T-helper 1 cell treated with Interleukin-12 subunit alpha and Interleukin-12 subunit beta and Interleukin-4 antibody, amounts not matched to agents 30 ng/mL and 1 ng/mL, for 36 hours (primary cell): ENCODE measurements at regions not wholly inside any gene's neighbourhood (a gene's known extent, or its start where the extent isn't known, plus 50 kb on each side); places are given as distances from the start of the nearest gene placed in this dataset.

ENCODE experiments used
- intact Hi-C: fragments of 100-400 bp; cut with micrococcal nuclease; formaldehyde crosslinking; loops from one replicate; pipeline ENCODE4 v1.15.1; 2024

GRCh38 chr6:134470457-134470975, 152.6 kb upstream of the SGK1 start:
- intact Hi-C loops: no loop called here

DNA sequence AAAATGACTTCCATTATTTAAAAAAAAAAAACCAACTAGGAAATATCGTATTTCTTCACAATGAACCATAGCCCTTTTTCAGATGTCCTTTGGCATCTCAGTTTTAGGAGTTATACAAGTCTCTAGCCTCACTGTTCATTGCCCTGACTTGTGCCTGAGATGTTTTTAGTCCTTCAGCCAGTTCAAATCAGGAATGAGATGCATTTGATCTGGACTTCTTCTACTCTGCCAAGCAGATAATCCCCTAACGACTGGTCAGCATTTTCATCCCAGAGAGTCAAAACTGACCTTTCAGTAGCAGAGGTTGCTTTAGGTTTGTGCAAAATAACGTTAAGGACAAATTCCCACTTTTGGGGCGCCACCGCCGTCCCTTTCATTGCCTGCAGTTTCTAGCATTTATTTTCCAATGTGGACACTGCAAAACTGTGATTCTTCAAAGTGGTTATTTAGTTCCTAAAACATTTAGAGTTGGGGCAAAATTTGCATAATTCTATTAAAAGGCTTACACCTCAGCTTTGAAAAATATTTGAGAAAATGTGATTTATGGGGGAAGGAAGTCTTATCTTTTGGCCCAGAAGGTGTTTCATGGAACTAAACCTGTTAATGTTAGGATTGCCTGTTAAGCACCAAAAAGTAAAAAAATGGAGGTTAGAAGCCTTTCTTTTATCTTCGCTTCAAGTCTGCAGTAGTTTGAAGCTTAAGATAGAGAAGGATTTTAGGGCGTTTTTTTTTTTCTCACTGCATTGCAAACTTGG, 152.0 kb upstream of the SGK1 start:
- intact Hi-C loops: no loop called here

DNA sequence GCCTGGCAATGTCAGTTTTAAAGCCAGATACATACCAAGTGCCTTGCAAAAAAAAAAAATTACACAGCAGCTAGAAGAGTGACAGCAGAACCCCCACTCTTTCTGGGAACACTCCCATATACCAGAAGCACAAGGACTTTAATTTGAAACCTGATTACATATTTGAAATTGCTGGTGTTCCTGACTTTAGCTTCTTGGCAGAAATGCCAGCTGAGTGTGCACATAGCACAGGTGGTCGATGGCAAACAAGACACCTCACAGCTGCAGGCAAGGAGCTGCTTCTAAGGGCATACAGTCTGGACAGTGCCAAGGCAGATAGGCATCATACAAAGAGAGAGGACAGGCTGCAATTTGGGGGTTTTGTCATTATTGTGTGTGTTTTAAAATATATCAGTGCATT, 150.7 kb upstream of the SGK1 start:
- intact Hi-C loops: no loop called here

DNA sequence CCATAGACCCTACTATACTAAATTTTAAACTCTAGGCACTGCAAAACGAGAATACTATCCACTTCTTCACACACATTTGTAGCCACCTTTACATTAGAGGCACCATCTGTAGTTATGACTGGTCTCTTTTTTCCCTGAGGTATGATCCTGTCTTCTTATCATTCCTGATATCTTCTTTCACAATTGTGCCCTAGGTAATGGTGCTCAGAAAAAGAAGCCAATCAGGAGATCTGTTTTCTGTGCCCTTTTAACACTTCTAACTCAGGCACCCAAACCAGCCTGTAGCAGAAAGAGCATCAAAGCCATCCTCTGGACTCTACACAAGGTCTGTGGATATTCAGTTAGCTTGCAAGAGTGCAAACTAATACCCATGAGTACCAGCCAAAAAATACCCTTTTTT, 149.7 kb upstream of the SGK1 start:
- intact Hi-C loops: no loop called here

GRCh38 chr6:134466771-134467525, 149.0 kb upstream of the SGK1 start:
- intact Hi-C loops: no loop called here

DNA sequence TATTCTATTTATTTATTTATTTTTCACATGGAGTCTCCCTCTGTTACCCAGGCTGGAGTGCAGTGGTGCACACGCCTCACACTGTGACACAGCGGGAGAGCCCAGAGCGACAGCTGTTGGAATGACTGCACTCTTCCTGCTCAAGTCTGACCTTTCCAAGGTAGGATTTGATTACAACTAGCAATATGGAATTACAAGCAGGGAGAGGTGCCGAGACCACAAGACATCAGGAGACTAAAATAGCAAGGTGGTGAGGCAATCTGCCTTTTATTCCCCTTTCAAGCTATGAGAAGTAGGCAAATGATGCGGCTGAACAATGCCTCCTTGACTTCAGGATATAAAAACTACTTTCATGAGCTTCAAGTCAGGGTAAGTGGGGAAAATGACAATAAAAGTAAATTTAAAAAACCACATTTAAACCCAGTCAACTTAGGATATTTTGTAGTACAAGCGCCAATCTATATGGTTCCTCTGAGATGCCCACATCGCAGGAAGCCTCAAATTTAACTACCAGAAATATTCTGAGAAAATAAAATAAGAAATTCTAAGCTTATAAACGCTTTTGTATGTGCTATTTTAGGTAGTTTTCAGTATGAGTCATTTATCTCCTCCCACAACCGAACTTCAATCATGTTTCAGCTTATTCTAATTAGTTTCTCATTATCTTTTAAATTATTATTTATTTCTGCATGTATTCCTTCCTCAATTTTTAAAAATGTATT, 146.9 kb upstream of the SGK1 start:
- intact Hi-C loops: no loop called here

DNA sequence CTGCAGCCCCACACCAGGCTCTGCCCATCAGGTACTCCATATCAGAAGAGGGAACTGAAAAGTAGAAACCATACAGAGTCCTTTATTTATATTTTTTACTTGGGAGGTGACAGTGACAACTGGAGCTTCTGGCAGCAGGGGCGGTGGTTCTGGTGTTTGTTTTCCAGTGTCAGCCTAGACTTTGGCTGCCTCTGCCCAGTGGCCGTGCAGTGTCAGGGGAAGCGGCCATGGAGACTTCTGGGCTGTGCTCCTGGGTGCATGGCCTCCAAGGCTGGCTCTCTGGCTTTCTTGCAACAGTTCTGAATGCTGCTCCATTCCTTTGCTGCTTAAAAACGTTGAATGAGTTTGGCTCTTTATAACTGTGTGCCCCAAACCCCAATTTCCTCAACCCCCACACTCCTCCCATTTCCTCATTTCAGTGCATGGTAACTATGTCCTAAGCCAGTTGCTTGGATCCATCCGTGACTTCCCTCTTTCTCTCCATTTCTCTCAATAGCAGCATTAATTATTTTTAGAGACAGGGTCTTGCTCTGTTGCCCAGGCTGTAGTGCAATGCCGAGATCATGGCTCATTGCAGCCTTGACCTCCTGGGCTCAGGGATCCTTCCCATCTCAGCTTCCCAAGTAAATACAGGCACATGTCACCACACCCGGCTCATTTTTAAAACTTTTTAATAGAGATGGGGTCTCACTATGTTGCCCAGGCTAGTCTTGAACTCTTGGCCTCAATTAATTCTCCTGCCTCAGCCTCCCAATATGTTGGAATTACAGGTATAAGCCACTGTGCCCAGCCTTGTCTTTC, 141.1 kb upstream of the SGK1 start:
- intact Hi-C loops: no loop called here

DNA sequence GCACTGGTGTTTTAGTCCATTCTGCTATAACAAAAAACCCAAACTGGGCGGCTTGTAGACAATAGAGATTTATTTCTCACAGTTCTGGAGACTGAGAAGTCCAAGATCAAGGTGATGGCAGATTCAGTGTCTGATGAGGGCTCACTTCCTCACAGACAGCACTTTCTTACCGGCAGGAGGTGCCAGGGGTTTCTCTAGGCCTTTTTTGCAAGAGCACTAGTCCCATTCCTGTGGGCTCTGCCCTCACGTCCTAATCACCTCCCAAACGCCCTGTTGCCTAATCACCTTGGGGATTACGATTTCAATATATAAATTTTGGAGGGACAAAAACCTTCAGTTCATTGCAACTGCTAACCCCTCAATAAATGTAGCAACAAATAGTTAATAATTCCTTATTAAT, 140.0 kb upstream of the SGK1 start:
- intact Hi-C loops: no loop called here

DNA sequence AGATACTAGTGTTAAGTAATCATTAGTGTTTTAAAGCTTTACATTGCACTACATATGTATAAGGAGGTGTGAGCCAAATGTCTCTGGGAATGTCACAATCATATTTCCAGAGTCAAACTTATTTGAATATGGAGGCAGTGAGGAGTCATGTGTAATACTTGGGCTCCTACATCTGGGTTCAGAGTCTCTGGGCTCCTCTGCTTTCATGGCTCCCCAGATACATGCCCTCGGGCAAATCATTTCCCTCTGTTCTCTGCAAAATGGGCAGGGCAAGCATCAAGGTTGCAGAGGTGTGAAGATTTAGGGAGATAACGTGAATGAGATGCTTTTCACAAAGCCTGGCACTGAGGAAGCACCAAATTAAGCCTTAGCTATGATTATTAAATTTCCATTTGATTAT, 138.3 kb upstream of the SGK1 start:
- intact Hi-C loops: no loop called here

- intact Hi-C loops: no loop called here
Measured at GRCh38 chr6:134455319-134455718, 137.4 kb upstream of the SGK1 start.

- intact Hi-C loops: no loop called here
Measured at GRCh38 chr6:134454794-134455193, 136.9 kb upstream of the SGK1 start.

DNA sequence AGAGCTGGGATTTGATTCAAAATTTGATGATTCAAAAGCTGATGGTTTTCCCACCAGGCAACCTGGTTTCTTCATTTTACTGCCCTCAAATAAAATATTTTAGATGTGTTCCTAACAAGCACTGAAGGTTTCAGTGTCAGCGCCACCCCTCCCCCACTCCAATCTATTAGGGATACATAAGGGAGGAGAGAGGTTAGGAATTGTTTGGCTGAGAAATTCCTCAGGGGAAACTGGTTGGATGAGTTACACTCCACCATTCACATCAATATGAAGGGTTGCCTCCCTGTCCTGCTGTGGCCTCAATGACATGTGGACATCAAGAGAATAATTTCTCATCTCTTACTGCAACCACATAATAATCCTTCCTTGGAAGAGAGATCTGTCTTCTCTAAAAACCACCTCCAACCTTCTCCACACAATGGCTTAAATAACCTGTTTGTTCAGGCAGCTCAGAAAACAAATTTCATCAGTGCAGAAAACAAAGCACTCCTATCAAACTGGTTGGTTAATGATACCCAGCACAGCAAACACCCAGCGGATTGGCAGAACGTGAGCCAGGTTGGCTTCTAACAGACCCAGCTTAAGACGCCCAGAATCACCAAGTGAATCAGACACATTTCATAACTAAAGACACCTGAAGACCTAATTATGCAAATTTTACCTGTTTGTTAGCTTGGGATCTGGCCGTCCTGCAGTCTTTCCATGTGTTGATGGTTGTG, 136.0 kb upstream of the SGK1 start:
- intact Hi-C loops: no loop called here

- intact Hi-C loops: no loop called here
Measured at GRCh38 chr6:134452906-134453305, 135.0 kb upstream of the SGK1 start.

- intact Hi-C loops: no loop called here
Measured at GRCh38 chr6:134451529-134451928, 133.6 kb upstream of the SGK1 start.

- intact Hi-C loops: no loop called here
Measured at GRCh38 chr6:134449781-134450180, 131.9 kb upstream of the SGK1 start.

- intact Hi-C loops: no loop called here
Measured at GRCh38 chr6:134449004-134449403, 131.1 kb upstream of the SGK1 start.

- intact Hi-C loops: no loop called here
Measured at GRCh38 chr6:134447883-134448387, 130.0 kb upstream of the SGK1 start.

- intact Hi-C loops: no loop called here
Measured at GRCh38 chr6:134447423-134447822, 129.5 kb upstream of the SGK1 start.

DNA sequence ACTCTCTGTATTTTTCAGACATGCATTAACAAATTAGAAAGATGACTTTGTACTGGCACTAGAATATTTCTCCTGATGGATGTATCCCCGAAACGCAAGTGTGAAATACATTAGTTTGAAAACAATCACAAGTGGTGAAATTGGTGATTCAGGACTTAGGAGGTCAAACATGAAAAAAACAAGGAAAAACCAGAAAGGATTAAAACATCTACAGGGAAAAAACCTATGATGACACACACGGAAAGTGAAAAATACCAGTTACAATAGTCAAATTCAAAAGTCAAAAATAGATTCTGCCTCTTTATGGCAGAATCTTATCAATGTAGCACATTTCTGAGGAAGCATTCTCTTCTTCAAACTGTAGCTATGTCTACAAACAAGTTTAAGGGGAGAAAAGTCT, 129.0 kb upstream of the SGK1 start:
- intact Hi-C loops: no loop called here

- intact Hi-C loops: no loop called here
Measured at GRCh38 chr6:134446218-134446848, 128.4 kb upstream of the SGK1 start.
